Ovary (tissue), 3 donors: ENCODE measurements at regions not wholly inside any gene's neighbourhood (a gene's known extent, or its start where the extent isn't known, plus 50 kb on each side); places are given as distances from the start of the nearest gene placed in this dataset.

Experiments
- CTCF ChIP-seq, 3 donors: fragments of 450-650 bp in 2 of 3; fragments of 200-600 bp in 1 of 3; IDR thresholded peaks; one replicate each; pipeline versions ENCODE4 v1.5.1 to v1.8.0; 2016 to 2022; ENCODE audit warnings: antibody characterized with exemption in 3 of 3, mild to moderate bottlenecking in 1 of 3
- EP300 ChIP-seq: sonication (generic); formaldehyde crosslinking; IDR thresholded peaks from one replicate; pipeline ENCODE4 v1.6.1; 2017; ENCODE audit warnings: antibody characterized with exemption
- POLR2A ChIP-seq: fragments of 450-650 bp; IDR thresholded peaks from one replicate; pipeline ENCODE4 v1.6.1; 2017; ENCODE audit warnings: antibody characterized with exemption, mild to moderate bottlenecking, moderate library complexity
- donor health status: DM: no; HTN: no; CAD: no.

GRCh38 chr2:228871012-228871411 lies 400.1 kb downstream of the PID1 start:
- TF ChIP-seq CTCF (IDR thresholded peaks at IDR 0.05) (no peak), POLR2A (no peak), EP300 (no peak)
